SK-N-SH (cell line): ENCODE measurements at regions not wholly inside any gene's neighbourhood (a gene's known extent, or its start where the extent isn't known, plus 50 kb on each side); places are given as distances from the start of the nearest gene placed in this dataset.

Experiments used
- CTCF ChIA-PET: fragments of 300-600, 350-600 bp; formaldehyde crosslinking; extraction: SDS; loops from one replicate; lab custom pipeline; 2021; lab: Yijun Ruan, JAX
- POLR2A ChIA-PET: fragments of 350-600 bp; sonication (Branson Sonifier 250); formaldehyde crosslinking; extraction: SDS; loops from one replicate; lab custom pipeline; 2020; ENCODE audit warnings: antibody characterized with exemption, inconsistent platforms; lab: Yijun Ruan, JAX
- DNase-seq: peaks from one replicate; pipeline ENCODE4 v3.0.0; 2012
- H2AFZ ChIP-seq: fragments of 200-600 bp; sonication (generic); 2 replicates; pipeline ENCODE4 v1.8.1; 2016; ENCODE audit warnings: antibody characterized with exemption, mild to moderate bottlenecking, low read depth
- H3F3A ChIP-seq: fragments of 200-600 bp; sonication (generic); replicated peaks from 2 replicates; pipeline ENCODE3; 2016; ENCODE audit warnings: antibody characterized with exemption, mild to moderate bottlenecking; ENCODE audit not compliant: insufficient read depth
- H3K27ac ChIP-seq, 2 experiments: fragments of 200-500 bp in 1 of 2; fragments of 200-600 bp in 1 of 2; sonication (Bioruptor generic) in 1 of 2; sonication (generic), shearing (Covaris generic) in 1 of 2; 2 replicates each; pipeline versions ENCODE4 v1.5.1 to v1.6.1; 2014 to 2016; ENCODE audit warnings: low read depth in 2 of 2, inconsistent platforms in 1 of 2, low read length in 1 of 2, mild to moderate bottlenecking in 1 of 2, mixed read lengths in 1 of 2
- H3K27me3 ChIP-seq: fragments of 200-600 bp; sonication (generic), shearing (Covaris generic); 2 replicates; pipeline ENCODE4 v1.6.1; 2016; ENCODE audit warnings: mixed run types; ENCODE audit not compliant: insufficient read depth
- H3K36me3 ChIP-seq, 2 experiments: fragments of 200-500 bp in 1 of 2; fragments of 200-600 bp in 1 of 2; sonication (Bioruptor generic) in 1 of 2; sonication (generic) in 1 of 2; replicated peaks in 1 of 2; 2 replicates each; pipeline versions ENCODE3 to v1.5.1; 2014 to 2016; ENCODE audit warnings: low read length in 1 of 2, mild to moderate bottlenecking in 1 of 2; ENCODE audit not compliant: insufficient read depth in 2 of 2, control insufficient read depth in 1 of 2
- H3K4me1 ChIP-seq, 2 experiments: fragments of 200-500 bp in 1 of 2; fragments of 200-600 bp in 1 of 2; sonication (Bioruptor generic) in 1 of 2; sonication (generic), shearing (Covaris generic) in 1 of 2; 2 replicates each; pipeline versions ENCODE4 v1.5.1 to v1.6.1; 2014 to 2016; ENCODE audit warnings: low read depth in 1 of 2, low read length in 1 of 2, mixed run types in 1 of 2; ENCODE audit not compliant: insufficient read depth in 2 of 2, control insufficient read depth in 1 of 2
- H3K4me2 ChIP-seq: fragments of 200-600 bp; sonication (generic), shearing (Covaris generic); 2 replicates; pipeline ENCODE4 v1.6.1; 2017; ENCODE audit warnings: mixed run types
- H3K4me3 ChIP-seq, 2 experiments: fragments of 200-500 bp in 1 of 2; fragments of 200-600 bp in 1 of 2; sonication (Bioruptor generic) in 1 of 2; sonication (generic), shearing (Covaris generic) in 1 of 2; 2 replicates each; pipeline versions ENCODE4 v1.5.1 to v1.8.1; 2014 to 2016; ENCODE audit warnings: low read depth in 2 of 2, inconsistent platforms in 1 of 2, low read length in 1 of 2, mild to moderate bottlenecking in 1 of 2, mixed read lengths in 1 of 2, moderate library complexity in 1 of 2
- H3K79me2 ChIP-seq: fragments of 200-600 bp; sonication (generic); 2 replicates; pipeline ENCODE4 v1.8.1; 2017; ENCODE audit warnings: mild to moderate bottlenecking; ENCODE audit not compliant: insufficient read depth
- H3K9ac ChIP-seq: fragments of 200-600 bp; sonication (generic); 2 replicates; pipeline ENCODE4 v1.6.1; 2017; ENCODE audit warnings: mixed run types
- H3K9me2 ChIP-seq: fragments of 200-600 bp; sonication (generic); 2 replicates; pipeline ENCODE4 v1.6.1; 2017; ENCODE audit warnings: mixed run types
- H3K9me3 ChIP-seq: fragments of 200-600 bp; sonication (generic); 2 replicates; pipeline ENCODE4 v1.6.1; 2017; ENCODE audit warnings: mixed run types, mild to moderate bottlenecking, moderate library complexity
- H4K20me1 ChIP-seq: fragments of 200-600 bp; sonication (generic); 2 replicates; pipeline ENCODE4 v1.6.1; 2017; ENCODE audit warnings: mild to moderate bottlenecking, mixed run types; ENCODE audit not compliant: insufficient read depth
- CHD2 ChIP-seq: fragments of 150-350 bp; IDR thresholded peaks from 2 replicates; pipeline ENCODE4 v1.6.1; 2018; ENCODE audit warnings: low read length; ENCODE audit not compliant: partially characterized antibody
- CTCF ChIP-seq: fragments of 200-600 bp; sonication (generic); IDR thresholded peaks from 2 replicates; pipeline ENCODE4 v1.6.1; 2017; ENCODE audit warnings: antibody characterized with exemption, mild to moderate bottlenecking, moderate library complexity
- ELF1 ChIP-seq: IDR thresholded peaks from 2 replicates; pipeline ENCODE4 v1.4.0; 2012
- EP300 ChIP-seq, 2 experiments: IDR thresholded peaks; 2 replicates each; pipeline versions ENCODE4 v1.4.0 to v1.6.1; 2012; ENCODE audit warnings: borderline replicate concordance in 1 of 2, low read depth in 1 of 2, low read length in 1 of 2
- EZH2phosphoT487 ChIP-seq: fragments of 200-600 bp; sonication (generic); IDR thresholded peaks from 2 replicates; pipeline ENCODE4 v1.6.1; 2017; ENCODE audit warnings: low read depth, mixed run types, mild to moderate bottlenecking, antibody characterized with exemption, moderate library complexity, borderline replicate concordance
- FOXM1 ChIP-seq: IDR thresholded peaks from 2 replicates; pipeline ENCODE4 v1.4.0; 2012; ENCODE audit warnings: low read depth, mild to moderate bottlenecking
- IRF3 ChIP-seq: fragments of 150-350 bp; IDR thresholded peaks from 2 replicates; pipeline ENCODE4 v1.6.1; 2016; ENCODE audit warnings: mild to moderate bottlenecking, low read depth, low read length
- MAX ChIP-seq: IDR thresholded peaks from 2 replicates; pipeline ENCODE4 v1.4.0; 2012; ENCODE audit warnings: low read depth
- PBX3 ChIP-seq: IDR thresholded peaks from 2 replicates; pipeline ENCODE4; 2012
- REST ChIP-seq: IDR thresholded peaks from 2 replicates; pipeline ENCODE4 v1.6.1; 2012; ENCODE audit warnings: mild to moderate bottlenecking, low read depth, low read length, moderate library complexity
- RFX5 ChIP-seq: IDR thresholded peaks from 2 replicates; pipeline ENCODE4 v1.6.1; 2012; ENCODE audit warnings: mild to moderate bottlenecking, improper control_type of control experiment, low read length
- RXRA ChIP-seq: IDR thresholded peaks from 2 replicates; pipeline ENCODE4 v1.4.0; 2012; ENCODE audit warnings: low read depth, mild to moderate bottlenecking, borderline replicate concordance
- TEAD4 ChIP-seq: IDR thresholded peaks from 2 replicates; pipeline ENCODE4 v1.4.0; 2012; ENCODE audit warnings: mild to moderate bottlenecking, borderline replicate concordance; ENCODE audit not compliant: insufficient read depth
- USF1 ChIP-seq: IDR thresholded peaks from 2 replicates; pipeline ENCODE4 v1.4.0; 2012; ENCODE audit warnings: low read depth, borderline replicate concordance
- WGBS: methylation state at CpG from one replicate; pipeline ENCODE4 v1.1.6; 2017; ENCODE audit warnings: low lambda C conversion rate; 5-methylcytosine and 5-hydroxymethylcytosine counted together

- no peak overlapping the region for H3K4me2 ChIP-seq
- no peaks in the 10 kb centered on the region for H4K20me1 ChIP-seq
- H3K4me3 ChIP-seq = no peak overlapping the region
- 0 out of 2 replicates have a peak, but pooled peaks cover 3% of the 10 kb centered on the region for H3K9me2 ChIP-seq
- 88% methylated on average over 3 of the region's 3 CpGs for WGBS
- no peak overlapping the region for H3K9ac ChIP-seq
- CTCF ChIA-PET = no interaction called here
- H3K79me2 ChIP-seq = no peaks in the 10 kb centered on the region
- no peak overlapping the region for H2AFZ ChIP-seq
- H3K27ac ChIP-seq = no peak overlapping the region
- no peak for DNase-seq
- H3K9me3 ChIP-seq = no peaks in the 10 kb centered on the region
- no peak for TF ChIP-seq RFX5
- TF ChIP-seq CHD2 = no peak
- no peak for TF ChIP-seq EP300 (IDR thresholded peaks at IDR 0.05; ENCODE audit: borderline replicate concordance in 1 of 2, low read depth in 1 of 2, low read length in 1 of 2)
- TF ChIP-seq TEAD4 = no peak
- TF ChIP-seq MAX = no peak
- TF ChIP-seq USF1 = no peak
- TF ChIP-seq RXRA = no peak
- no peak for TF ChIP-seq REST
- no peaks in the 10 kb centered on the region for H3F3A ChIP-seq
- POLR2A ChIA-PET = no interaction called here
- H3K4me1 ChIP-seq = no peaks in the 10 kb centered on the region
- H3K27me3 ChIP-seq = no peaks in the 10 kb centered on the region
- no peaks in the 10 kb centered on the region for H3K36me3 ChIP-seq
These were observed 158.0 kb upstream of the MGAT4C start for GRCh38 chr12:86414201-86414600.

GRCh38 chr12:86411710-86412109, 155.5 kb upstream of the MGAT4C start:
- Histone ChIP-seq H3K4me3 (no peak overlapping the region), H4K20me1 (no peaks in the 10 kb centered on the region), H3K79me2 (no peaks in the 10 kb centered on the region), H2AFZ (no peak overlapping the region), H3K4me2 (no peak overlapping the region), H3K27me3 (no peaks in the 10 kb centered on the region), H3K9me2 (no peaks in the 10 kb centered on the region), H3F3A (no peaks in the 10 kb centered on the region), H3K4me1 (no peaks in the 10 kb centered on the region), H3K9ac (no peak overlapping the region), H3K9me3 (no peaks in the 10 kb centered on the region), H3K36me3 (no peaks in the 10 kb centered on the region), H3K27ac (no peak overlapping the region)
- no peak for DNase-seq
- ChIA-PET CTCF (no interaction called here), POLR2A (no interaction called here)
- TF ChIP-seq IRF3 = no peak
- no peak for TF ChIP-seq FOXM1
- no peak for TF ChIP-seq EZH2phosphoT487
- no peak for TF ChIP-seq ELF1
- no peak for TF ChIP-seq CTCF
- TF ChIP-seq PBX3 = no peak
- 44% methylated on average over 2 of the region's 3 CpGs for WGBS
